ENCODE measurements at regions not wholly inside any gene's neighbourhood (a gene's known extent, or its start where the extent isn't known, plus 50 kb on each side); places are given as distances from the start of the nearest gene placed in this dataset.

- TF ChIP-seq ZNF274 (IDR thresholded peaks at IDR 0.05; ENCODE audit: borderline replicate concordance, extremely low read depth, low read length), result no peak
- TF ChIP-seq NANOG (IDR thresholded peaks at IDR 0.05; ENCODE audit: insufficient read depth, low read depth, low read length, poor library complexity, severe bottlenecking), result no peak
- no peak for TF ChIP-seq JUND (IDR thresholded peaks at IDR 0.05; ENCODE audit: low read length)
- TF ChIP-seq, protein P1, sequence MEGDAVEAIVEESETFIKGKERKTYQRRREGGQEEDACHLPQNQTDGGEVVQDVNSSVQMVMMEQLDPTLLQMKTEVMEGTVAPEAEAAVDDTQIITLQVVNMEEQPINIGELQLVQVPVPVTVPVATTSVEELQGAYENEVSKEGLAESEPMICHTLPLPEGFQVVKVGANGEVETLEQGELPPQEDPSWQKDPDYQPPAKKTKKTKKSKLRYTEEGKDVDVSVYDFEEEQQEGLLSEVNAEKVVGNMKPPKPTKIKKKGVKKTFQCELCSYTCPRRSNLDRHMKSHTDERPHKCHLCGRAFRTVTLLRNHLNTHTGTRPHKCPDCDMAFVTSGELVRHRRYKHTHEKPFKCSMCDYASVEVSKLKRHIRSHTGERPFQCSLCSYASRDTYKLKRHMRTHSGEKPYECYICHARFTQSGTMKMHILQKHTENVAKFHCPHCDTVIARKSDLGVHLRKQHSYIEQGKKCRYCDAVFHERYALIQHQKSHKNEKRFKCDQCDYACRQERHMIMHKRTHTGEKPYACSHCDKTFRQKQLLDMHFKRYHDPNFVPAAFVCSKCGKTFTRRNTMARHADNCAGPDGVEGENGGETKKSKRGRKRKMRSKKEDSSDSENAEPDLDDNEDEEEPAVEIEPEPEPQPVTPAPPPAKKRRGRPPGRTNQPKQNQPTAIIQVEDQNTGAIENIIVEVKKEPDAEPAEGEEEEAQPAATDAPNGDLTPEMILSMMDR (IDR thresholded peaks at IDR 0.05; ENCODE audit: control extremely low read depth in 1 of 3, insufficient read depth in 1 of 3, low read depth in 1 of 3, low read length in 3 of 3), result no peak
- no peak for TF ChIP-seq POLR2A (IDR thresholded peaks at IDR 0.05; ENCODE audit: control extremely low read depth in 1 of 2, low read depth in 2 of 2, low read length in 2 of 2)
- TF ChIP-seq GTF2F1 (IDR thresholded peaks at IDR 0.05; ENCODE audit: borderline replicate concordance, low read depth, low read length), result no peak
- TF ChIP-seq, protein P2, sequence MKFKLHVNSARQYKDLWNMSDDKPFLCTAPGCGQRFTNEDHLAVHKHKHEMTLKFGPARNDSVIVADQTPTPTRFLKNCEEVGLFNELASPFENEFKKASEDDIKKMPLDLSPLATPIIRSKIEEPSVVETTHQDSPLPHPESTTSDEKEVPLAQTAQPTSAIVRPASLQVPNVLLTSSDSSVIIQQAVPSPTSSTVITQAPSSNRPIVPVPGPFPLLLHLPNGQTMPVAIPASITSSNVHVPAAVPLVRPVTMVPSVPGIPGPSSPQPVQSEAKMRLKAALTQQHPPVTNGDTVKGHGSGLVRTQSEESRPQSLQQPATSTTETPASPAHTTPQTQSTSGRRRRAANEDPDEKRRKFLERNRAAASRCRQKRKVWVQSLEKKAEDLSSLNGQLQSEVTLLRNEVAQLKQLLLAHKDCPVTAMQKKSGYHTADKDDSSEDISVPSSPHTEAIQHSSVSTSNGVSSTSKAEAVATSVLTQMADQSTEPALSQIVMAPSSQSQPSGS (IDR thresholded peaks at IDR 0.05; ENCODE audit: low read length), result no peak
- no peak for TF ChIP-seq EGR1 (IDR thresholded peaks at IDR 0.05; ENCODE audit: borderline replicate concordance, low read depth, low read length)
Observed at GRCh38 chr4:8738471-8738931, 133.1 kb downstream of the HMX1 start.

All from H1 (cell line).